ENCODE measurements at regions not wholly inside any gene's neighbourhood (a gene's known extent, or its start where the extent isn't known, plus 50 kb on each side); places are given as distances from the start of the nearest gene placed in this dataset.

DNA sequence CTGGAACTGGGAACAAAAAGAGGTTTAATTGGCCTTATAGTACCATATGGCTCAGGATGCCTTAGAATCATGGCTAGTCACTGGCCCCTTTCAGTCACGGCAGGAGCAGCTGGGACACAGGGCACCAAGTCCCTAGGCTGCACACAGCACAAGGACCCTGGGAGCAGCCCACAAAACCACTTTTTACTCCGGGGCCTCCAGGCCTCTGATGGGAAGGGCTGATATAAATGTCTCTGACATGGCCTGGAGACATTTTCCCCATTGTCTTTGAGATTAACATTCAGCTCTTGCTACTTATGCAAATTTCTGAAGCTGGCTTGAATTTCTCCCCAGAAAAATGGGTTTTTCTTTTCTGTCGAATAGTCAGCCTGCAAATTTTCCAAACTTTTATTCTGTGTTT is 1026.4 kb upstream of the COX7C start:
- TF ChIP-seq, protein P1, sequence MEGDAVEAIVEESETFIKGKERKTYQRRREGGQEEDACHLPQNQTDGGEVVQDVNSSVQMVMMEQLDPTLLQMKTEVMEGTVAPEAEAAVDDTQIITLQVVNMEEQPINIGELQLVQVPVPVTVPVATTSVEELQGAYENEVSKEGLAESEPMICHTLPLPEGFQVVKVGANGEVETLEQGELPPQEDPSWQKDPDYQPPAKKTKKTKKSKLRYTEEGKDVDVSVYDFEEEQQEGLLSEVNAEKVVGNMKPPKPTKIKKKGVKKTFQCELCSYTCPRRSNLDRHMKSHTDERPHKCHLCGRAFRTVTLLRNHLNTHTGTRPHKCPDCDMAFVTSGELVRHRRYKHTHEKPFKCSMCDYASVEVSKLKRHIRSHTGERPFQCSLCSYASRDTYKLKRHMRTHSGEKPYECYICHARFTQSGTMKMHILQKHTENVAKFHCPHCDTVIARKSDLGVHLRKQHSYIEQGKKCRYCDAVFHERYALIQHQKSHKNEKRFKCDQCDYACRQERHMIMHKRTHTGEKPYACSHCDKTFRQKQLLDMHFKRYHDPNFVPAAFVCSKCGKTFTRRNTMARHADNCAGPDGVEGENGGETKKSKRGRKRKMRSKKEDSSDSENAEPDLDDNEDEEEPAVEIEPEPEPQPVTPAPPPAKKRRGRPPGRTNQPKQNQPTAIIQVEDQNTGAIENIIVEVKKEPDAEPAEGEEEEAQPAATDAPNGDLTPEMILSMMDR (IDR thresholded peaks at IDR 0.05) = no peak
- Histone ChIP-seq H3K4me3 (no peak overlapping the region), H3K4me1 (no peaks in the 10 kb centered on the region), H3K27me3 (ENCODE audit: insufficient read depth in 3 of 3, low read length in 2 of 3) (no peaks in the 10 kb centered on the region), H3K9me3 (no peaks in the 10 kb centered on the region), H3K27ac (no peak overlapping the region), H3K36me3 (ENCODE audit: insufficient read depth in 1 of 2, low read depth in 1 of 2) (no peaks in the 10 kb centered on the region)
- 70 to 82% (median 71%) methylated on average over 3 of the region's 3 CpGs for WGBS, 3 donors
- intact Hi-C loops (cut with DNase I) = no loop called here
- DNase-seq (no peak), ATAC-seq (no peak)

- H3K27me3 ChIP-seq (ENCODE audit: insufficient read depth in 3 of 3, low read length in 2 of 3) = no peaks in the 10 kb centered on the region
- TF ChIP-seq, protein P1 (IDR thresholded peaks at IDR 0.05) = no peak
- H3K4me1 ChIP-seq = no peaks in the 10 kb centered on the region
- WGBS, 3 donors = 83 to 92% (median 89%) methylated on average over 1 of the region's 1 CpG
- ATAC-seq (no peak), DNase-seq (no peak)
- H3K27ac ChIP-seq = no peak overlapping the region
- no peaks in the 10 kb centered on the region for H3K36me3 ChIP-seq (ENCODE audit: insufficient read depth in 1 of 2, low read depth in 1 of 2)
- intact Hi-C loops (cut with DNase I) = no loop called here
- no peaks in the 10 kb centered on the region for H3K9me3 ChIP-seq
- no peak overlapping the region for H3K4me3 ChIP-seq
These were observed 1014.9 kb upstream of the COX7C start for GRCh38 chr5:85602843-85603242.

DNA sequence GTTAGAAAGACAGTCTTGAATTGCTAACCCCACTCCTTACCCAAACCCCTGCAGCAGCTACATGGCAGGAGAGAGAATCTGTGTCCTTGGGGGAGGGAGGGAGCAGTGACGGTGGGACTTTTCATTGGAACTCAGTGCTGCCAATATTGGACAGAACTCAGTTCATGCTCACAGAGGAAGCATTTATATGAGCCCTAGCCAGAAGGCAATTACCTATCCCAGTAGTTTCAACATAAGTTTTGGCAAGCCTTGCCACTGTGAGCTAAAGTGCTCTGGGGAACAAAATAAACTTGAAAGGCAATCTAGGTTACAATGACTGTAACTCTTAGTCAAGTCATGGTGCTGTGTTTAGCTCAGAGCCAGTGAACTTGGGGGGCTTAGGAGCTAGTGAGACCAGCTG is 1013.4 kb upstream of the COX7C start:
- ATAC-seq = no peak
- H3K27me3 ChIP-seq (ENCODE audit: insufficient read depth in 3 of 3, low read length in 2 of 3) = no peaks in the 10 kb centered on the region
- H3K4me1 ChIP-seq = no peaks in the 10 kb centered on the region
- no peaks in the 10 kb centered on the region for H3K36me3 ChIP-seq (ENCODE audit: insufficient read depth in 1 of 2, low read depth in 1 of 2)
- H3K9me3 ChIP-seq = no peaks in the 10 kb centered on the region
- intact Hi-C loops (cut with DNase I) = no loop called here
- WGBS, 3 donors = 54 to 81% (median 76%) methylated on average over 1 of the region's 1 CpG
- no peak for DNase-seq
- TF ChIP-seq, protein P1 (IDR thresholded peaks at IDR 0.05) = no peak
- H3K27ac ChIP-seq = no peak overlapping the region
- no peak overlapping the region for H3K4me3 ChIP-seq

- ATAC-seq = no peak
- no peak overlapping the region for H3K4me3 ChIP-seq
- no peaks in the 10 kb centered on the region for H3K4me1 ChIP-seq
- intact Hi-C loops (cut with DNase I) = no loop called here
- 73 to 87% (median 84%) methylated on average over 4 of the region's 4 CpGs for WGBS, 3 donors
- H3K27ac ChIP-seq = no peak overlapping the region
- H3K36me3 ChIP-seq (ENCODE audit: insufficient read depth in 1 of 2, low read depth in 1 of 2) = no peaks in the 10 kb centered on the region
- H3K27me3 ChIP-seq (ENCODE audit: insufficient read depth in 3 of 3, low read length in 2 of 3) = no peaks in the 10 kb centered on the region
- no peaks in the 10 kb centered on the region for H3K9me3 ChIP-seq
- DNase-seq = no peak
- TF ChIP-seq, protein P1 (IDR thresholded peaks at IDR 0.05) = no peak
These were observed 1013.0 kb upstream of the COX7C start for GRCh38 chr5:85604786-85605185.

DNA sequence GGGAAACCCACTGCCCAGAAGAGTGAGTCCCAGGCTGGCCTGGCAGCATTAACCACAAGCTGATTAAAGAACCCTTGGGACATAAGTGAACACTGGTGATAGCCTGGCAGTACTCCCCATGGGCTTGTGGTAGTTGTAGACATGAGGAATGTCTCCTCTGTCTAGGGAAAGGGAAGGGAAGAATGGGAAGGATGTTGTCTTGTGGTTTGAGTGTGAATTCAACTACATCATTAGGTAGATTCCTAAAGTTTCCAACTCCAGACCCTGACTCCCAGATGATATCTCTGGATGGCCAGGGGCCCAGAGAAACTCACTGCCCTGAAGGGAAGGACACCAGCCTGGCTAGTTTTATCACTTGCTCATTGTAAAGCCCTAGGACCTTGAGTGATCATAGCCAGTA is 1012.4 kb upstream of the COX7C start:
- H3K4me1 ChIP-seq = no peaks in the 10 kb centered on the region
- no peak overlapping the region for H3K4me3 ChIP-seq
- intact Hi-C loops (cut with DNase I) = no loop called here
- TF ChIP-seq, protein P1 (IDR thresholded peaks at IDR 0.05) = no peak
- DNase-seq (no peak), ATAC-seq (no peak)
- no peak overlapping the region for H3K27ac ChIP-seq
- H3K36me3 ChIP-seq (ENCODE audit: insufficient read depth in 1 of 2, low read depth in 1 of 2) = no peaks in the 10 kb centered on the region
- no peaks in the 10 kb centered on the region for H3K27me3 ChIP-seq (ENCODE audit: insufficient read depth in 3 of 3, low read length in 2 of 3)
- H3K9me3 ChIP-seq = no peaks in the 10 kb centered on the region

Measured in psoas muscle (tissue), 7 donors.